ENCODE measurements at regions not wholly inside any gene's neighbourhood (a gene's known extent, or its start where the extent isn't known, plus 50 kb on each side); places are given as distances from the start of the nearest gene placed in this dataset.

GRCh38 chr3:3301476-3301875 lies 122.0 kb upstream of the CRBN start:
- H3K9me3 ChIP-seq (replicated peaks in 1 of 2; ENCODE audit: control insufficient read depth in 1 of 2, insufficient read depth in 1 of 2, low read length in 2 of 2): no peaks in the 10 kb centered on the region
- H4K20me1 ChIP-seq (ENCODE audit: insufficient read depth, low read length): no peaks in the 10 kb centered on the region
- H3K4me3 ChIP-seq (replicated peaks in 1 of 3; ENCODE audit: low read depth in 2 of 3, low read length in 3 of 3): no peak overlapping the region
- no peak overlapping the region for H3K4me2 ChIP-seq (replicated peaks; ENCODE audit: extremely low read depth, low read length, poor library complexity, severe bottlenecking)
- no peak for TF ChIP-seq CTCF (IDR thresholded peaks at IDR 0.05)
- Mint-ChIP-seq H3K27me3 (ENCODE audit: low read depth in 3 of 3) (peaks cover 0 to 4% (median 2%) of the 10 kb centered on the region in 3 donors), H3K27ac (no peak overlapping the region), H3K36me3 (no peaks in the 10 kb centered on the region), H3K9me3 (peaks cover 0 to 5% (median 0%) of the 10 kb centered on the region in 7 donors), H3K4me3 (no peak overlapping the region), H3K4me1 (no peaks in the 10 kb centered on the region)
- no peak overlapping the region for H2AFZ ChIP-seq (ENCODE audit: insufficient read depth, low read depth, low read length, poor library complexity, severe bottlenecking)
- H3K4me1 ChIP-seq (ENCODE audit: control insufficient read depth in 1 of 2, insufficient read depth in 2 of 2, low read length in 2 of 2): no peaks in the 10 kb centered on the region
- no peak for DNase-seq
- no CpG with 5 or more reads among the region's 1 CpG for WGBS (ENCODE audit: insufficient coverage)
- no peak overlapping the region for H3K27ac ChIP-seq (ENCODE audit: low read depth in 1 of 2, low read length in 2 of 2)
- intact Hi-C loops (cut with micrococcal nuclease): no loop called here
- H3K79me2 ChIP-seq (ENCODE audit: insufficient read depth, low read length): no peaks in the 10 kb centered on the region
- H3K36me3 ChIP-seq (replicated peaks in 1 of 2; ENCODE audit: control insufficient read depth in 1 of 2, insufficient read depth in 2 of 2, low read length in 2 of 2): no peaks in the 10 kb centered on the region
- H3K27me3 ChIP-seq (ENCODE audit: control insufficient read depth in 2 of 2, insufficient read depth in 2 of 2, low read length in 2 of 2): no peaks in the 10 kb centered on the region
- no peak overlapping the region for H3K9ac ChIP-seq (ENCODE audit: insufficient read depth, low read length, poor library complexity, severe bottlenecking)

- Histone ChIP-seq H3K4me2 (replicated peaks; ENCODE audit: extremely low read depth, low read length, poor library complexity, severe bottlenecking) (no peak overlapping the region), H3K4me3 (replicated peaks in 1 of 3; ENCODE audit: low read depth in 2 of 3, low read length in 3 of 3) (no peak overlapping the region), H3K27ac (ENCODE audit: low read depth in 1 of 2, low read length in 2 of 2) (no peak overlapping the region), H3K9me3 (replicated peaks in 1 of 2; ENCODE audit: control insufficient read depth in 1 of 2, insufficient read depth in 1 of 2, low read length in 2 of 2) (no peaks in the 10 kb centered on the region), H3K27me3 (ENCODE audit: control insufficient read depth in 2 of 2, insufficient read depth in 2 of 2, low read length in 2 of 2) (no peaks in the 10 kb centered on the region), H3K79me2 (ENCODE audit: insufficient read depth, low read length) (no peaks in the 10 kb centered on the region), H4K20me1 (ENCODE audit: insufficient read depth, low read length) (no peaks in the 10 kb centered on the region), H2AFZ (ENCODE audit: insufficient read depth, low read depth, low read length, poor library complexity, severe bottlenecking) (no peak overlapping the region), H3K9ac (ENCODE audit: insufficient read depth, low read length, poor library complexity, severe bottlenecking) (no peak overlapping the region), H3K4me1 (ENCODE audit: control insufficient read depth in 1 of 2, insufficient read depth in 2 of 2, low read length in 2 of 2) (no peaks in the 10 kb centered on the region), H3K36me3 (replicated peaks in 1 of 2; ENCODE audit: control insufficient read depth in 1 of 2, insufficient read depth in 2 of 2, low read length in 2 of 2) (no peaks in the 10 kb centered on the region)
- DNase-seq: no peak
- no peak overlapping the region for H3K4me3 Mint-ChIP-seq
- H3K27ac Mint-ChIP-seq: no peak overlapping the region
- intact Hi-C loops (cut with micrococcal nuclease): no loop called here
- no peaks in the 10 kb centered on the region for H3K27me3 Mint-ChIP-seq (ENCODE audit: low read depth in 3 of 3)
- TF ChIP-seq CTCF (IDR thresholded peaks at IDR 0.05): no peak
- WGBS (ENCODE audit: insufficient coverage): no CpG with 5 or more reads among the region's 5 CpGs
- H3K4me1 Mint-ChIP-seq: no peaks in the 10 kb centered on the region
- peaks cover 4 to 19% (median 7%) of the 10 kb centered on the region in 7 donors for H3K9me3 Mint-ChIP-seq
- no peaks in the 10 kb centered on the region for H3K36me3 Mint-ChIP-seq
Observed at GRCh38 chr3:3296979-3297381, 117.5 kb upstream of the CRBN start.
